IMR-90 (cell line): ENCODE measurements at regions not wholly inside any gene's neighbourhood (a gene's known extent, or its start where the extent isn't known, plus 50 kb on each side); places are given as distances from the start of the nearest gene placed in this dataset.

ENCODE experiments used
- RAD21 ChIP-seq: IDR thresholded peaks from 2 replicates; pipeline ENCODE4 v1.6.1; 2012; ENCODE audit warnings: low read length, improper control_type of control experiment
- TF ChIP-seq, protein P1 (sequence below): conservative IDR thresholded peaks from 2 replicates; pipeline ENCODE4 v1.5.1; 2012; ENCODE audit warnings: mild to moderate bottlenecking, low read depth, low read length, improper control_type of control experiment
- TF ChIP-seq, protein P2 (sequence below): fragments of 150-350 bp; IDR thresholded peaks from 2 replicates; pipeline ENCODE4 v1.6.1; 2017; ENCODE audit warnings: mild to moderate bottlenecking, antibody characterized with exemption, low read length, low read depth

DNA sequence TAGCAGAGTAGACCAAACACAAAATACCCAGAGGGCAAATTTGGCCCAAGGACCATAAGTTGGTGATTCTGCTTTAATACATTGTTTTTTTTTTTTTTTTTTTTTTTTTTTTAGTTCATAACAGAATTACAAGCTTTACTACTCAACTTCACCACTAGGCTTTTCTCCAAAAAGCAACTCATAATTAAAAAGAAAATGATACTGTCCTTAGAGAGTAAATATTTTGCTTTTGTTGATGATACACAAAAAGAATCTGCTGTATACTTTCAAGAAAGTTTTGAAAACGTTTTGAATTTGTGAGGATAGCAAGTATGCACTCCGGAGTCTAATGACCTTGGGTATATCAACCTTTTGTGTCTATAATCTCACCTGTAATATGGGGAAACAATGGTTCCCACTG is 68.9 kb upstream of the LMO3 start:
- TF ChIP-seq RAD21, result no peak
- TF ChIP-seq, protein P1, sequence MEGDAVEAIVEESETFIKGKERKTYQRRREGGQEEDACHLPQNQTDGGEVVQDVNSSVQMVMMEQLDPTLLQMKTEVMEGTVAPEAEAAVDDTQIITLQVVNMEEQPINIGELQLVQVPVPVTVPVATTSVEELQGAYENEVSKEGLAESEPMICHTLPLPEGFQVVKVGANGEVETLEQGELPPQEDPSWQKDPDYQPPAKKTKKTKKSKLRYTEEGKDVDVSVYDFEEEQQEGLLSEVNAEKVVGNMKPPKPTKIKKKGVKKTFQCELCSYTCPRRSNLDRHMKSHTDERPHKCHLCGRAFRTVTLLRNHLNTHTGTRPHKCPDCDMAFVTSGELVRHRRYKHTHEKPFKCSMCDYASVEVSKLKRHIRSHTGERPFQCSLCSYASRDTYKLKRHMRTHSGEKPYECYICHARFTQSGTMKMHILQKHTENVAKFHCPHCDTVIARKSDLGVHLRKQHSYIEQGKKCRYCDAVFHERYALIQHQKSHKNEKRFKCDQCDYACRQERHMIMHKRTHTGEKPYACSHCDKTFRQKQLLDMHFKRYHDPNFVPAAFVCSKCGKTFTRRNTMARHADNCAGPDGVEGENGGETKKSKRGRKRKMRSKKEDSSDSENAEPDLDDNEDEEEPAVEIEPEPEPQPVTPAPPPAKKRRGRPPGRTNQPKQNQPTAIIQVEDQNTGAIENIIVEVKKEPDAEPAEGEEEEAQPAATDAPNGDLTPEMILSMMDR, result no peak
- TF ChIP-seq, protein P2, sequence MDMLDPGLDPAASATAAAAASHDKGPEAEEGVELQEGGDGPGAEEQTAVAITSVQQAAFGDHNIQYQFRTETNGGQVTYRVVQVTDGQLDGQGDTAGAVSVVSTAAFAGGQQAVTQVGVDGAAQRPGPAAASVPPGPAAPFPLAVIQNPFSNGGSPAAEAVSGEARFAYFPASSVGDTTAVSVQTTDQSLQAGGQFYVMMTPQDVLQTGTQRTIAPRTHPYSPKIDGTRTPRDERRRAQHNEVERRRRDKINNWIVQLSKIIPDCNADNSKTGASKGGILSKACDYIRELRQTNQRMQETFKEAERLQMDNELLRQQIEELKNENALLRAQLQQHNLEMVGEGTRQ, result no peak
